ENCODE measurements at regions not wholly inside any gene's neighbourhood (a gene's known extent, or its start where the extent isn't known, plus 50 kb on each side); places are given as distances from the start of the nearest gene placed in this dataset.

- H3K27ac Mint-ChIP-seq (ENCODE audit: unreplicated experiment), result no peak overlapping the region
- intact Hi-C loops (cut with micrococcal nuclease; ENCODE audit: unreplicated experiment), result no loop called here
- TF ChIP-seq CTCF (IDR thresholded peaks at IDR 0.05; ENCODE audit: unreplicated experiment), result no peak
- peaks cover 3% of the 10 kb centered on the region for H3K9me3 Mint-ChIP-seq (ENCODE audit: low read depth, unreplicated experiment)
- no peak overlapping the region for H3K4me3 Mint-ChIP-seq (ENCODE audit: low read depth, unreplicated experiment)
- CTCF ChIA-PET, result no interaction called here
- no peak for DNase-seq
- no peaks in the 10 kb centered on the region for H3K36me3 Mint-ChIP-seq (ENCODE audit: insufficient read depth, unreplicated experiment)
- no peaks in the 10 kb centered on the region for H3K4me1 Mint-ChIP-seq (ENCODE audit: low read depth, unreplicated experiment)
- no TSS peak for BruUV-seq (replicated peaks)
- H3K27me3 Mint-ChIP-seq (ENCODE audit: unreplicated experiment), result peaks cover 40% of the 10 kb centered on the region
Observed at GRCh38 chr10:117761695-117762094, 219.1 kb downstream of the EMX2 start.

- TF ChIP-seq CTCF (IDR thresholded peaks at IDR 0.05; ENCODE audit: unreplicated experiment), result no peak
- no peak overlapping the region for H3K27ac Mint-ChIP-seq (ENCODE audit: unreplicated experiment)
- no peak overlapping the region for H3K4me3 Mint-ChIP-seq (ENCODE audit: low read depth, unreplicated experiment)
- BruUV-seq (replicated peaks), result no TSS peak
- no peaks in the 10 kb centered on the region for H3K4me1 Mint-ChIP-seq (ENCODE audit: low read depth, unreplicated experiment)
- H3K27me3 Mint-ChIP-seq (ENCODE audit: unreplicated experiment), result peaks cover 40% of the 10 kb centered on the region
- intact Hi-C loops (cut with micrococcal nuclease; ENCODE audit: unreplicated experiment), result no loop called here
- no peaks in the 10 kb centered on the region for H3K36me3 Mint-ChIP-seq (ENCODE audit: insufficient read depth, unreplicated experiment)
- CTCF ChIA-PET, result no interaction called here
- peaks cover 3% of the 10 kb centered on the region for H3K9me3 Mint-ChIP-seq (ENCODE audit: low read depth, unreplicated experiment)
- DNase-seq, result no peak
Observed at GRCh38 chr10:117762126-117762818, 219.7 kb downstream of the EMX2 start.

- intact Hi-C loops (cut with micrococcal nuclease; ENCODE audit: unreplicated experiment), result no loop called here
- no peak for DNase-seq
Observed at GRCh38 chr10:117762819-117763172, 220.2 kb downstream of the EMX2 start.

GRCh38 chr10:117763528-117763927, 221.0 kb downstream of the EMX2 start:
- DNase-seq, result no peak
- no peak for TF ChIP-seq CTCF (IDR thresholded peaks at IDR 0.05; ENCODE audit: unreplicated experiment)
- peaks cover 40% of the 10 kb centered on the region for H3K27me3 Mint-ChIP-seq (ENCODE audit: unreplicated experiment)
- no peaks in the 10 kb centered on the region for H3K36me3 Mint-ChIP-seq (ENCODE audit: insufficient read depth, unreplicated experiment)
- no peak overlapping the region for H3K27ac Mint-ChIP-seq (ENCODE audit: unreplicated experiment)
- CTCF ChIA-PET, result no interaction called here
- H3K9me3 Mint-ChIP-seq (ENCODE audit: low read depth, unreplicated experiment), result peaks cover 3% of the 10 kb centered on the region
- intact Hi-C loops (cut with micrococcal nuclease; ENCODE audit: unreplicated experiment), result no loop called here
- H3K4me3 Mint-ChIP-seq (ENCODE audit: low read depth, unreplicated experiment), result no peak overlapping the region
- H3K4me1 Mint-ChIP-seq (ENCODE audit: low read depth, unreplicated experiment), result no peaks in the 10 kb centered on the region
- BruUV-seq (replicated peaks), result no TSS peak

More at GRCh38 chr10:117762819-117763172, 220.2 kb downstream of the EMX2 start:
- TF ChIP-seq CTCF (IDR thresholded peaks at IDR 0.05; ENCODE audit: unreplicated experiment), result no peak
- CTCF ChIA-PET, result no interaction called here
- H3K27ac Mint-ChIP-seq (ENCODE audit: unreplicated experiment), result no peak overlapping the region
- no peaks in the 10 kb centered on the region for H3K4me1 Mint-ChIP-seq (ENCODE audit: low read depth, unreplicated experiment)
- no peaks in the 10 kb centered on the region for H3K36me3 Mint-ChIP-seq (ENCODE audit: insufficient read depth, unreplicated experiment)
- H3K4me3 Mint-ChIP-seq (ENCODE audit: low read depth, unreplicated experiment), result no peak overlapping the region
- BruUV-seq (replicated peaks), result no TSS peak
- H3K27me3 Mint-ChIP-seq (ENCODE audit: unreplicated experiment), result peaks cover 40% of the 10 kb centered on the region
- peaks cover 3% of the 10 kb centered on the region for H3K9me3 Mint-ChIP-seq (ENCODE audit: low read depth, unreplicated experiment)

All from Calu3 (cell line).